ENCODE measurements at regions not wholly inside any gene's neighbourhood (a gene's known extent, or its start where the extent isn't known, plus 50 kb on each side); places are given as distances from the start of the nearest gene placed in this dataset.
"Not testable (repeated sequence)": the region's sequence is repeated elsewhere in the genome, so short reads cannot be mapped to it uniquely, and the experiment has no call there.

- no peak for DNase-seq
Measured at GRCh38 chr6:22133357-22133756, 163.5 kb downstream of the PRL start.

GRCh38 chr6:22134308-22134707 lies 162.5 kb downstream of the PRL start:
- no peak for DNase-seq

GRCh38 chr6:22135395-22135794 lies 161.4 kb downstream of the PRL start:
- DNase-seq, result no peak

- DNase-seq, result not testable (repeated sequence)
Measured at GRCh38 chr6:22140736-22141135, 156.1 kb downstream of the PRL start.

- no peak for DNase-seq
Measured at GRCh38 chr6:22141241-22141745, 155.5 kb downstream of the PRL start.

GRCh38 chr6:22142856-22143255 lies 154.0 kb downstream of the PRL start:
- no peak for DNase-seq

GRCh38 chr6:22145376-22145775 lies 151.5 kb downstream of the PRL start:
- DNase-seq, result no peak

GRCh38 chr6:22145823-22146677 lies 150.8 kb downstream of the PRL start:
- DNase-seq, result no peak

GRCh38 chr6:22146678-22146930 lies 150.2 kb downstream of the PRL start:
- DNase-seq, result no peak

- no peak for DNase-seq
Measured at GRCh38 chr6:22146931-22147701, 149.7 kb downstream of the PRL start.

- no peak for DNase-seq
Measured at GRCh38 chr6:22147921-22148776, 148.7 kb downstream of the PRL start.

GRCh38 chr6:22149096-22149495 lies 147.7 kb downstream of the PRL start:
- DNase-seq, result no peak

- DNase-seq, result no peak
Measured at GRCh38 chr6:22149501-22150367, 147.1 kb downstream of the PRL start.

GRCh38 chr6:22150368-22151035 lies 146.3 kb downstream of the PRL start:
- DNase-seq, result no peak

- DNase-seq, result no peak
Measured at GRCh38 chr6:22151892-22152291, 144.9 kb downstream of the PRL start.

GRCh38 chr6:22152841-22153240 lies 144.0 kb downstream of the PRL start:
- no peak for DNase-seq

GRCh38 chr6:22153384-22154158 lies 143.3 kb downstream of the PRL start:
- DNase-seq, result no peak

GRCh38 chr6:22155551-22155950 lies 141.3 kb downstream of the PRL start:
- DNase-seq, result no peak

GRCh38 chr6:22157233-22157632 lies 139.6 kb downstream of the PRL start:
- DNase-seq, result no peak

- DNase-seq, result no peak
Measured at GRCh38 chr6:22164236-22164635, 132.6 kb downstream of the PRL start.

- DNase-seq, result not testable (repeated sequence)
Measured at GRCh38 chr6:22171006-22171405, 125.8 kb downstream of the PRL start.

All from CD4-positive, alpha-beta T cell treated with Interleukin-10 for 1 hour (primary cell).